Erythroblast (primary cell): ENCODE measurements at regions not wholly inside any gene's neighbourhood (a gene's known extent, or its start where the extent isn't known, plus 50 kb on each side); places are given as distances from the start of the nearest gene placed in this dataset.

Experiments used
- GATA1 ChIP-seq: IDR thresholded peaks from 2 replicates; pipeline ENCODE4 v1.6.1; 2011; ENCODE audit warnings: low read depth, mild to moderate bottlenecking, control low read depth, low read length, moderate library complexity
- POLR2A ChIP-seq: IDR thresholded peaks from 2 replicates; pipeline ENCODE4 v1.6.1; 2011; ENCODE audit warnings: mild to moderate bottlenecking, low read length

DNA sequence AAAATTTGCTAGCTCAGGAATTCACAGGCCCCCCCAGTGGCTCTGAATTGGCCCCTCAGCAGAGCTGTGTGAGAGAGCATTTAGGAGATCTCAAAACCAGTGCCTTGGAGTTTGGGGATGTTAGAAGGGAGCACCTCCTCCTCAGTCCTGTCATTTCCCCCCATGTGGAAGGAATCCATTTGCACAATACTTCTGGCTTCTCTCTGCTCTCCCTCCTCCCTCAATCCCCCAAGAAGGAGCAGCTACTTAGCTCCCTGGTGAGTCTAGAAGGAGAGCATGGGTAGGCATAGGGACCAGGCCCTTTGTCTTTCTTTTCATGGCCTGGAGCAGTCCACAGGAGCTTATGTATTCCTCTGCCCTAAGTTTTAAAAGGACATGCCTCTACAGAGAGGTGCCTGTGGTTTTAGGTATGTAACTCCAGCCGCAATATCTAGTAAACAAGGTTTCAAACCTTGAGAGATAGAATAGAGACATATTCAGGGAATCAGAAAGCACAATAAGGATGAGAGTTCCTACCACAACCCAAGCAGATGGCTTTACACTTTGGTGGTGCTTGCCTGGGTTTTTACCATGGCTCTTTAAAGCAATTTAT is 199.4 kb downstream of the FCRL5 start:
- TF ChIP-seq POLR2A (no peak), GATA1 (no peak)
